ENCODE measurements at regions not wholly inside any gene's neighbourhood (a gene's known extent, or its start where the extent isn't known, plus 50 kb on each side); places are given as distances from the start of the nearest gene placed in this dataset.

- intact Hi-C loops (cut with DNase I), result no loop called here
- Histone ChIP-seq H3K4me3 (no peak overlapping the region), H3K36me3 (no peaks in the 10 kb centered on the region), H3K9me3 (no peaks in the 10 kb centered on the region), H3K4me1 (no peaks in the 10 kb centered on the region), H3K27me3 (no peaks in the 10 kb centered on the region), H3K27ac (no peak overlapping the region)
- no peak for TF ChIP-seq CTCF (IDR thresholded peaks at IDR 0.05)
- ATAC-seq (no peak), DNase-seq (no peak)
These were observed 349.1 kb downstream of the AMY1C start for GRCh38 chr1:104098837-104099236.

GRCh38 chr1:104100115-104100514, 350.4 kb downstream of the AMY1C start:
- no peaks in the 10 kb centered on the region for H3K27me3 ChIP-seq
- H3K4me1 ChIP-seq, result no peaks in the 10 kb centered on the region
- intact Hi-C loops (cut with DNase I), result no loop called here
- TF ChIP-seq CTCF (IDR thresholded peaks at IDR 0.05), result no peak
- H3K27ac ChIP-seq, result no peak overlapping the region
- H3K36me3 ChIP-seq, result no peaks in the 10 kb centered on the region
- no peak for DNase-seq
- H3K9me3 ChIP-seq, result no peaks in the 10 kb centered on the region
- no peak for ATAC-seq
- no peak overlapping the region for H3K4me3 ChIP-seq

GRCh38 chr1:104105465-104105864, 355.8 kb downstream of the AMY1C start:
- Histone ChIP-seq H3K4me3 (no peak overlapping the region), H3K27me3 (no peaks in the 10 kb centered on the region), H3K27ac (no peak overlapping the region), H3K36me3 (no peaks in the 10 kb centered on the region), H3K4me1 (no peaks in the 10 kb centered on the region), H3K9me3 (no peaks in the 10 kb centered on the region)
- ATAC-seq (no peak), DNase-seq (no peak)
- no peak for TF ChIP-seq CTCF (IDR thresholded peaks at IDR 0.05)
- intact Hi-C loops (cut with DNase I), result no loop called here

GRCh38 chr1:104120525-104120924, 370.8 kb downstream of the AMY1C start:
- no peaks in the 10 kb centered on the region for H3K36me3 ChIP-seq
- H3K27ac ChIP-seq, result no peak overlapping the region
- ATAC-seq (no peak), DNase-seq (no peak)
- no peaks in the 10 kb centered on the region for H3K4me1 ChIP-seq
- H3K9me3 ChIP-seq, result no peaks in the 10 kb centered on the region
- intact Hi-C loops (cut with DNase I), result no loop called here
- no peak for TF ChIP-seq CTCF (IDR thresholded peaks at IDR 0.05)
- no peaks in the 10 kb centered on the region for H3K27me3 ChIP-seq
- H3K4me3 ChIP-seq, result no peak overlapping the region

- Histone ChIP-seq H3K4me3 (no peak overlapping the region), H3K4me1 (no peaks in the 10 kb centered on the region), H3K27me3 (no peaks in the 10 kb centered on the region), H3K9me3 (no peaks in the 10 kb centered on the region), H3K36me3 (no peaks in the 10 kb centered on the region), H3K27ac (no peak overlapping the region)
- DNase-seq (no peak), ATAC-seq (no peak)
- no peak for TF ChIP-seq CTCF (IDR thresholded peaks at IDR 0.05)
- intact Hi-C loops (cut with DNase I), result no loop called here
These were observed 371.6 kb downstream of the AMY1C start for GRCh38 chr1:104121271-104121670.

GRCh38 chr1:104125266-104125665, 375.6 kb downstream of the AMY1C start:
- Histone ChIP-seq H3K9me3 (no peaks in the 10 kb centered on the region), H3K4me1 (no peaks in the 10 kb centered on the region), H3K4me3 (no peak overlapping the region), H3K27me3 (no peaks in the 10 kb centered on the region), H3K36me3 (no peaks in the 10 kb centered on the region), H3K27ac (no peak overlapping the region)
- intact Hi-C loops (cut with DNase I), result no loop called here
- no peak for DNase-seq
- TF ChIP-seq CTCF (IDR thresholded peaks at IDR 0.05), result no peak
- no peak for ATAC-seq

Data from upper lobe of right lung (tissue), 1 donor.